Neural cell (in vitro differentiated cells): ENCODE measurements at regions not wholly inside any gene's neighbourhood (a gene's known extent, or its start where the extent isn't known, plus 50 kb on each side); places are given as distances from the start of the nearest gene placed in this dataset.

Experiments
- EP300 ChIP-seq: fragments of 450-650 bp; conservative IDR thresholded peaks from 2 replicates; pipeline ENCODE4 v1.6.1; 2014; ENCODE audit warnings: antibody characterized with exemption, mild to moderate bottlenecking, moderate library complexity; ENCODE audit not compliant: poor library complexity, severe bottlenecking
- EZH2 ChIP-seq: fragments of 200-600, 300-800 bp; shearing (Covaris generic), sonication (generic); IDR thresholded peaks from 2 replicates; pipeline ENCODE4 v1.6.1; 2014; ENCODE audit warnings: antibody characterized with exemption, low read length, borderline replicate concordance, mild to moderate bottlenecking; ENCODE audit not compliant: insufficient read depth, poor library complexity, severe bottlenecking
- POLR2AphosphoS5 ChIP-seq: IDR thresholded peaks from 2 replicates; pipeline ENCODE4 v1.6.1; 2012
- RAD21 ChIP-seq: fragments of 450-650 bp; conservative IDR thresholded peaks from 2 replicates; pipeline ENCODE4 v1.6.1; 2014; ENCODE audit warnings: antibody characterized with exemption, mild to moderate bottlenecking, moderate library complexity
- SMC3 ChIP-seq: fragments of 450-650 bp; conservative IDR thresholded peaks from 2 replicates; pipeline ENCODE4 v1.6.1; 2014; ENCODE audit warnings: antibody characterized with exemption, mild to moderate bottlenecking, moderate library complexity; ENCODE audit not compliant: poor library complexity
- TF ChIP-seq, protein P1 (sequence below): fragments of 450-650 bp; IDR thresholded peaks from 2 replicates; pipeline ENCODE4 v1.5.1; 2014; ENCODE audit warnings: antibody characterized with exemption, mild to moderate bottlenecking, moderate library complexity; ENCODE audit not compliant: poor library complexity, severe bottlenecking
- TF ChIP-seq, protein P2 (sequence below): IDR thresholded peaks from 2 replicates; pipeline ENCODE4 v1.6.1; 2012; ENCODE audit warnings: borderline replicate concordance

DNA sequence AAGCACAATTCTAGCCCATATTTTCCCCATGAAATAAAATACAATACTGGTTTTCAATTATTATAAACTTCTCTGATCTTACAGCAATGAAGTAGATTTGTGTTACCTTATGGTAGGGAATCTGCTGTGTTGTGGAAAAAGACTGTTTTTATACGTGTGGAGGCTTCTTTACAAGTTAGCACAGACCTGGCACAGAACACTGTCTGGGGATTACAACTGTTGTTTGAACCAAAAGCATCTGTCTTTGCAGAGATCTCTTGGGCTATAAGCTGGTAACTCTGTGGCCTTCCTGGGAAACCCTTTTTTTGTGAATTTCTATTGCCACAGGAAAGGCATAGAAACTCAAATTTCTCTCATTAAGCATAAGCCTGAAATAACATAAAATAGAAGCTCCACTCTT, 581.9 kb downstream of the TUSC7 start:
- TF ChIP-seq, protein P1, sequence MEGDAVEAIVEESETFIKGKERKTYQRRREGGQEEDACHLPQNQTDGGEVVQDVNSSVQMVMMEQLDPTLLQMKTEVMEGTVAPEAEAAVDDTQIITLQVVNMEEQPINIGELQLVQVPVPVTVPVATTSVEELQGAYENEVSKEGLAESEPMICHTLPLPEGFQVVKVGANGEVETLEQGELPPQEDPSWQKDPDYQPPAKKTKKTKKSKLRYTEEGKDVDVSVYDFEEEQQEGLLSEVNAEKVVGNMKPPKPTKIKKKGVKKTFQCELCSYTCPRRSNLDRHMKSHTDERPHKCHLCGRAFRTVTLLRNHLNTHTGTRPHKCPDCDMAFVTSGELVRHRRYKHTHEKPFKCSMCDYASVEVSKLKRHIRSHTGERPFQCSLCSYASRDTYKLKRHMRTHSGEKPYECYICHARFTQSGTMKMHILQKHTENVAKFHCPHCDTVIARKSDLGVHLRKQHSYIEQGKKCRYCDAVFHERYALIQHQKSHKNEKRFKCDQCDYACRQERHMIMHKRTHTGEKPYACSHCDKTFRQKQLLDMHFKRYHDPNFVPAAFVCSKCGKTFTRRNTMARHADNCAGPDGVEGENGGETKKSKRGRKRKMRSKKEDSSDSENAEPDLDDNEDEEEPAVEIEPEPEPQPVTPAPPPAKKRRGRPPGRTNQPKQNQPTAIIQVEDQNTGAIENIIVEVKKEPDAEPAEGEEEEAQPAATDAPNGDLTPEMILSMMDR: no peak
- TF ChIP-seq SMC3 (no peak), POLR2AphosphoS5 (no peak), EZH2 (no peak), RAD21 (no peak), EP300 (no peak)
- TF ChIP-seq, protein P2, sequence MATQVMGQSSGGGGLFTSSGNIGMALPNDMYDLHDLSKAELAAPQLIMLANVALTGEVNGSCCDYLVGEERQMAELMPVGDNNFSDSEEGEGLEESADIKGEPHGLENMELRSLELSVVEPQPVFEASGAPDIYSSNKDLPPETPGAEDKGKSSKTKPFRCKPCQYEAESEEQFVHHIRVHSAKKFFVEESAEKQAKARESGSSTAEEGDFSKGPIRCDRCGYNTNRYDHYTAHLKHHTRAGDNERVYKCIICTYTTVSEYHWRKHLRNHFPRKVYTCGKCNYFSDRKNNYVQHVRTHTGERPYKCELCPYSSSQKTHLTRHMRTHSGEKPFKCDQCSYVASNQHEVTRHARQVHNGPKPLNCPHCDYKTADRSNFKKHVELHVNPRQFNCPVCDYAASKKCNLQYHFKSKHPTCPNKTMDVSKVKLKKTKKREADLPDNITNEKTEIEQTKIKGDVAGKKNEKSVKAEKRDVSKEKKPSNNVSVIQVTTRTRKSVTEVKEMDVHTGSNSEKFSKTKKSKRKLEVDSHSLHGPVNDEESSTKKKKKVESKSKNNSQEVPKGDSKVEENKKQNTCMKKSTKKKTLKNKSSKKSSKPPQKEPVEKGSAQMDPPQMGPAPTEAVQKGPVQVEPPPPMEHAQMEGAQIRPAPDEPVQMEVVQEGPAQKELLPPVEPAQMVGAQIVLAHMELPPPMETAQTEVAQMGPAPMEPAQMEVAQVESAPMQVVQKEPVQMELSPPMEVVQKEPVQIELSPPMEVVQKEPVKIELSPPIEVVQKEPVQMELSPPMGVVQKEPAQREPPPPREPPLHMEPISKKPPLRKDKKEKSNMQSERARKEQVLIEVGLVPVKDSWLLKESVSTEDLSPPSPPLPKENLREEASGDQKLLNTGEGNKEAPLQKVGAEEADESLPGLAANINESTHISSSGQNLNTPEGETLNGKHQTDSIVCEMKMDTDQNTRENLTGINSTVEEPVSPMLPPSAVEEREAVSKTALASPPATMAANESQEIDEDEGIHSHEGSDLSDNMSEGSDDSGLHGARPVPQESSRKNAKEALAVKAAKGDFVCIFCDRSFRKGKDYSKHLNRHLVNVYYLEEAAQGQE: no peak
